ENCODE measurements at regions not wholly inside any gene's neighbourhood (a gene's known extent, or its start where the extent isn't known, plus 50 kb on each side); places are given as distances from the start of the nearest gene placed in this dataset.

DNA sequence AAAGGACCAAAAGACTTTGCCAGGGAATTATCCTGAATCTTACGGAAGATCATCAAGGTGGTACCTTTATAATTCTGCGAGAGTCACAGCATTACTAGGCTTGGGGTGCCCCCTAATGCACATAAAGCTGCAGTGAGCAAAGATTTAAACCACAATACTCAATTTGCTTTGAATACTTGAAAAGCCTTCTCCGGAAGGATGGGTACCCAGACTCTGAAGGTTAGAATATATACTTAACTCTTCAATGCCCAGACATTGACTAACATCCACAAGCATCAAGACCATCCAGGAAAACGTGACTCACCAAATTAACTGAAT lies 117.8 kb upstream of the KCNH8 start:
- H3K4me1 ChIP-seq (ENCODE audit: control insufficient read depth, insufficient read depth, low read length) = no peaks in the 10 kb centered on the region
- no peak overlapping the region for H3K27ac ChIP-seq (ENCODE audit: low read depth, low read length)
- H3K27me3 ChIP-seq (ENCODE audit: control insufficient read depth, insufficient read depth, low read length) = no peaks in the 10 kb centered on the region
- H3K36me3 ChIP-seq (ENCODE audit: control insufficient read depth, insufficient read depth, low read length) = no peaks in the 10 kb centered on the region
- no peak overlapping the region for H3K9ac ChIP-seq (ENCODE audit: low read depth, low read length)
- H3K4me3 ChIP-seq (ENCODE audit: low read depth, low read length) = no peak overlapping the region
- H3K9me3 ChIP-seq (ENCODE audit: control insufficient read depth, insufficient read depth, low read length) = no peaks in the 10 kb centered on the region

GRCh38 chr3:19029837-19030521 lies 118.3 kb upstream of the KCNH8 start:
- Histone ChIP-seq H3K27ac (ENCODE audit: low read depth, low read length) (no peak overlapping the region), H3K4me3 (ENCODE audit: low read depth, low read length) (no peak overlapping the region), H3K27me3 (ENCODE audit: control insufficient read depth, insufficient read depth, low read length) (no peaks in the 10 kb centered on the region), H3K9me3 (ENCODE audit: control insufficient read depth, insufficient read depth, low read length) (no peaks in the 10 kb centered on the region), H3K9ac (ENCODE audit: low read depth, low read length) (no peak overlapping the region), H3K4me1 (ENCODE audit: control insufficient read depth, insufficient read depth, low read length) (no peaks in the 10 kb centered on the region), H3K36me3 (ENCODE audit: control insufficient read depth, insufficient read depth, low read length) (no peaks in the 10 kb centered on the region)

DNA sequence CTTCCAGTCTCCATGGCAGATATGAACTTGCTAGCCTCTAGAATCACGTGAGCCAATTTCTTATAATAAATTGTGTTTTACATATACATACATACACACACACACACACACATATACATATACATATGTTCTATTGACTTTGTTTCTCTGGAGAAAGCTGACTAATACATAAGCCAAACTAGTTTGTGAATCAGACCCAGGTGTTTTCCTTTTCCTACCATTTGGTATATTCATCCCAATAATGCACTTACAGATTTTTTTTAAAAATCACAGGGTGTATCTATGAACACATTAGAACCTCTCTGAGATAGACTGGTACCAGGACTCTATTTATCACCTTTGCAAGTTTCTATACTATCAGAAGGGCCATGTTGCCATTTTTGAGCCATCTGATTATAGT lies 122.9 kb upstream of the KCNH8 start:
- Histone ChIP-seq H3K9me3 (ENCODE audit: control insufficient read depth, insufficient read depth, low read length) (no peaks in the 10 kb centered on the region), H3K4me3 (ENCODE audit: low read depth, low read length) (no peak overlapping the region), H3K27me3 (ENCODE audit: control insufficient read depth, insufficient read depth, low read length) (no peaks in the 10 kb centered on the region), H3K27ac (ENCODE audit: low read depth, low read length) (no peak overlapping the region), H3K9ac (ENCODE audit: low read depth, low read length) (no peak overlapping the region), H3K36me3 (ENCODE audit: control insufficient read depth, insufficient read depth, low read length) (no peaks in the 10 kb centered on the region), H3K4me1 (ENCODE audit: control insufficient read depth, insufficient read depth, low read length) (no peaks in the 10 kb centered on the region)

GRCh38 chr3:19022546-19022945 lies 125.8 kb upstream of the KCNH8 start:
- no peak overlapping the region for H3K4me3 ChIP-seq (ENCODE audit: low read depth, low read length)
- no peaks in the 10 kb centered on the region for H3K36me3 ChIP-seq (ENCODE audit: control insufficient read depth, insufficient read depth, low read length)
- no peak overlapping the region for H3K27ac ChIP-seq (ENCODE audit: low read depth, low read length)
- H3K27me3 ChIP-seq (ENCODE audit: control insufficient read depth, insufficient read depth, low read length) = no peaks in the 10 kb centered on the region
- H3K9me3 ChIP-seq (ENCODE audit: control insufficient read depth, insufficient read depth, low read length) = no peaks in the 10 kb centered on the region
- H3K9ac ChIP-seq (ENCODE audit: low read depth, low read length) = no peak overlapping the region
- H3K4me1 ChIP-seq (ENCODE audit: control insufficient read depth, insufficient read depth, low read length) = no peaks in the 10 kb centered on the region

DNA sequence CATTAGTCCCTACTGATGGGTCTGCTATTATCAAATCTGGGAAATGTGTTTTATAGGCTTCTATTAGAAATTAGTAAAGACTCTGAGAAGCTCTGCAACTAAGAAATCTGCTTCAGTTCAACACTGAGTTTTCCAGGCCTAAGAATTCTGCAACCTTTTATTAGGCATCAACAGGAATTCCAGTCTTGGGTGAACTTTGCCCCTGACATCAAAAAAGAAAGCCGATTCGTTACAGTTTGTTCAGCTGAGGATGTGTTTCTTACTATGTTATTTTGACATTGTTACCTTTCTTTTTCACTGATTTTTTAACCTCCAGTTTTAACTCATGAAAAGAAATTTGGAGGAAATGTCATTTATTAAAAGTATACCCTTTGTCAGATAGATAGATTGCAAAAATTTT lies 131.5 kb upstream of the KCNH8 start:
- no peak overlapping the region for H3K4me3 ChIP-seq (ENCODE audit: low read depth, low read length)
- H3K9me3 ChIP-seq (ENCODE audit: control insufficient read depth, insufficient read depth, low read length) = no peaks in the 10 kb centered on the region
- H3K36me3 ChIP-seq (ENCODE audit: control insufficient read depth, insufficient read depth, low read length) = no peaks in the 10 kb centered on the region
- no peak overlapping the region for H3K27ac ChIP-seq (ENCODE audit: low read depth, low read length)
- H3K4me1 ChIP-seq (ENCODE audit: control insufficient read depth, insufficient read depth, low read length) = peaks cover 7% of the 10 kb centered on the region
- no peak overlapping the region for H3K9ac ChIP-seq (ENCODE audit: low read depth, low read length)
- H3K27me3 ChIP-seq (ENCODE audit: control insufficient read depth, insufficient read depth, low read length) = no peaks in the 10 kb centered on the region

- no peaks in the 10 kb centered on the region for H3K9me3 ChIP-seq (ENCODE audit: control insufficient read depth, insufficient read depth, low read length)
- no peak overlapping the region for H3K9ac ChIP-seq (ENCODE audit: low read depth, low read length)
- no peaks in the 10 kb centered on the region for H3K36me3 ChIP-seq (ENCODE audit: control insufficient read depth, insufficient read depth, low read length)
- H3K27ac ChIP-seq (ENCODE audit: low read depth, low read length) = no peak overlapping the region
- H3K4me3 ChIP-seq (ENCODE audit: low read depth, low read length) = no peak overlapping the region
- no peaks in the 10 kb centered on the region for H3K27me3 ChIP-seq (ENCODE audit: control insufficient read depth, insufficient read depth, low read length)
- peaks cover 7% of the 10 kb centered on the region for H3K4me1 ChIP-seq (ENCODE audit: control insufficient read depth, insufficient read depth, low read length)
These were observed 134.4 kb upstream of the KCNH8 start for GRCh38 chr3:19013879-19014278.

DNA sequence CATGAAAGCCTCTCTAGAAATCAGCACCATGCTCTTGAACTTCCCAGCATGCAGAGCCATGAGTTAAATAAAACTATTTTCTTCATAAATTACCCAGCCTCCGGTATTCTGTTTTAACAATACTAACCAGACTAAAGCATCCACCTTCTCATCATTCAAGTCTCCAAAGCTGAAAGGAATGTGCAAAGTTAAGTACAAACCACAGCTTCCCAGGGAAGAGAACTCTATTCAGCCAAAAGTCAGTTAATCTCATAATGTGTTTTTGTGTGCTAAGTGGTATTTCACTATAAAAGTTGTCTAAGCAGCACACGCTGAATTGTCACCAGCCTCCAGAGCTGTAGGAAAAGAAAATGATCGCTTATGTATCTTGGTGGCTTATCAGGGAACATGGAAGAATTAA lies 135.5 kb upstream of the KCNH8 start:
- Histone ChIP-seq H3K9me3 (ENCODE audit: control insufficient read depth, insufficient read depth, low read length) (no peaks in the 10 kb centered on the region), H3K27ac (ENCODE audit: low read depth, low read length) (no peak overlapping the region), H3K4me3 (ENCODE audit: low read depth, low read length) (no peak overlapping the region), H3K36me3 (ENCODE audit: control insufficient read depth, insufficient read depth, low read length) (no peaks in the 10 kb centered on the region), H3K4me1 (ENCODE audit: control insufficient read depth, insufficient read depth, low read length) (peaks cover 7% of the 10 kb centered on the region), H3K27me3 (ENCODE audit: control insufficient read depth, insufficient read depth, low read length) (no peaks in the 10 kb centered on the region), H3K9ac (ENCODE audit: low read depth, low read length) (no peak overlapping the region)

GRCh38 chr3:19002606-19003005 lies 145.7 kb upstream of the KCNH8 start:
- H3K27ac ChIP-seq (ENCODE audit: low read depth, low read length) = no peak overlapping the region
- no peaks in the 10 kb centered on the region for H3K27me3 ChIP-seq (ENCODE audit: control insufficient read depth, insufficient read depth, low read length)
- H3K9me3 ChIP-seq (ENCODE audit: control insufficient read depth, insufficient read depth, low read length) = no peaks in the 10 kb centered on the region
- H3K36me3 ChIP-seq (ENCODE audit: control insufficient read depth, insufficient read depth, low read length) = no peaks in the 10 kb centered on the region
- no peak overlapping the region for H3K9ac ChIP-seq (ENCODE audit: low read depth, low read length)
- H3K4me3 ChIP-seq (ENCODE audit: low read depth, low read length) = no peak overlapping the region
- no peaks in the 10 kb centered on the region for H3K4me1 ChIP-seq (ENCODE audit: control insufficient read depth, insufficient read depth, low read length)

GRCh38 chr3:18998069-18998468 lies 150.2 kb upstream of the KCNH8 start:
- no peaks in the 10 kb centered on the region; the same call in 1 of the 2 replicates for H3K36me3 ChIP-seq (ENCODE audit: control insufficient read depth, insufficient read depth, low read length)
- peaks cover 14% of the 10 kb centered on the region for H3K9me3 ChIP-seq (ENCODE audit: control insufficient read depth, insufficient read depth, low read length)
- H3K9ac ChIP-seq (ENCODE audit: low read depth, low read length) = no peak overlapping the region
- H3K27ac ChIP-seq (ENCODE audit: low read depth, low read length) = no peak overlapping the region
- no peaks in the 10 kb centered on the region for H3K27me3 ChIP-seq (ENCODE audit: control insufficient read depth, insufficient read depth, low read length)
- no peak overlapping the region for H3K4me3 ChIP-seq (ENCODE audit: low read depth, low read length)
- H3K4me1 ChIP-seq (ENCODE audit: control insufficient read depth, insufficient read depth, low read length) = peaks cover 5% of the 10 kb centered on the region

DNA sequence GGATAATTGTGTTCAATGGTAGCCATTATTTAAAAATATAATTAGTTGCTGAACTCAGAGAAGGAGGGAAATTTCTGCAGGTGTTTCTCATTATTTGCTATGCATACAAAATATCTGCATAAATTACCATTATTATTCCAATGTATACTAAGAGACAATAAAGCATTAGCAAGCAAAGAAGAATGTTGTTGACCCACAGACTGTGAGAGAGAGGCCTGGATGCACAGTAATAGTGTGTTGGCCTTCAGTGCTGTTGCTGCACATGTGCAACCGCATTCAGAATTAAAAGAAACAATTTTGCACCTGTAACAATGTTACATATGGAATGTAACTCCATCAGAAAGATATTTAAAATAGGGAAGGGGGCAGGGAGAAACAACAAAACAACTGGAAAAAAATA lies 155.6 kb upstream of the KCNH8 start:
- Histone ChIP-seq H3K9ac (ENCODE audit: low read depth, low read length) (peak overlapping the region; percentile 62; the same call in 1 of the 2 replicates), H3K4me1 (ENCODE audit: control insufficient read depth, insufficient read depth, low read length) (peaks cover 36% of the 10 kb centered on the region), H3K36me3 (ENCODE audit: control insufficient read depth, insufficient read depth, low read length) (no peaks in the 10 kb centered on the region; the same call in 1 of the 2 replicates), H3K27ac (ENCODE audit: low read depth, low read length) (peak overlapping the region; percentile 86), H3K4me3 (ENCODE audit: low read depth, low read length) (peak overlapping the region; percentile 26; the same call in 1 of the 2 replicates), H3K27me3 (ENCODE audit: control insufficient read depth, insufficient read depth, low read length) (no peaks in the 10 kb centered on the region), H3K9me3 (ENCODE audit: control insufficient read depth, insufficient read depth, low read length) (peaks cover 14% of the 10 kb centered on the region)

GRCh38 chr3:18989237-18989795 lies 159.0 kb upstream of the KCNH8 start:
- no peaks in the 10 kb centered on the region; the same call in 1 of the 2 replicates for H3K36me3 ChIP-seq (ENCODE audit: control insufficient read depth, insufficient read depth, low read length)
- peaks cover 41% of the 10 kb centered on the region for H3K4me1 ChIP-seq (ENCODE audit: control insufficient read depth, insufficient read depth, low read length)
- no peaks in the 10 kb centered on the region for H3K27me3 ChIP-seq (ENCODE audit: control insufficient read depth, insufficient read depth, low read length)
- H3K4me3 ChIP-seq (ENCODE audit: low read depth, low read length) = no peak overlapping the region
- no peak overlapping the region for H3K27ac ChIP-seq (ENCODE audit: low read depth, low read length)
- peaks cover 7% of the 10 kb centered on the region; the same call in 1 of the 2 replicates for H3K9me3 ChIP-seq (ENCODE audit: control insufficient read depth, insufficient read depth, low read length)
- H3K9ac ChIP-seq (ENCODE audit: low read depth, low read length) = no peak overlapping the region

Data from HUES48 (cell line).